NCI-H2171 (cell line): ENCODE measurements at regions not wholly inside any gene's neighbourhood (a gene's known extent, or its start where the extent isn't known, plus 50 kb on each side); places are given as distances from the start of the nearest gene placed in this dataset.

Source experiments
- DNase-seq: peaks from one replicate; lab custom pipeline; 2025; lab: John Stamatoyannopoulos, UW

GRCh38 chr18:45527891-45528290, 87.4 kb upstream of the SLC14A2 start:
- DNase-seq = no peak

DNA sequence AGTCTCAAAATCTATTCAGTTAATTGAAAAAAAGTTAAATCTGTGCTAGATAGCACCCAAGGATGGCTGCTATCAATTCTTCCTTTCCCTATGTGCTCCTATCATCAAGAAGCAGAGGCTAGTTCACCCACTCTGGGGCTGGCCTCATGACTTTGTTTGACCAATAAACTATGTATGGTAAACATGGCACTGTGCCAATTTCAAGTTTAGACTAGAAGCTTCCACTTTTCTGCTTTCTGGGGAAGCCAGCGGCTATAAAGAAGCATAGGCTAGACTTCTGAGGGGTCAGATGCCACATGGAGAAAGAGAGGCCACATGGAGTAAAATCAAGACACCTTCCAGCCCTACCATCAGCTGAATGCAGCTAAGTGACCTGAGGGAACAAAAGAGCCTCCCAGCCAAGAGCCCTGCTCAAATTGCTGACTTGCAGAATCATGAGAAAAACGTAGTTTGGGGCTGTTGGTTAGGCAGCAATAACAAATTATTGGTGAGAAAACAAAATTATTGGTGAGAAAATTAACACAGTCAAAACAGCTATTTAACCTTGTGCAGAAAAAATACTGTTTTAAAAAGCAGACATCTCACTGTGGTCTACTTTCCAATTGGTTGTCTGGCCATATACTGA, 86.5 kb upstream of the SLC14A2 start:
- no peak for DNase-seq

DNA sequence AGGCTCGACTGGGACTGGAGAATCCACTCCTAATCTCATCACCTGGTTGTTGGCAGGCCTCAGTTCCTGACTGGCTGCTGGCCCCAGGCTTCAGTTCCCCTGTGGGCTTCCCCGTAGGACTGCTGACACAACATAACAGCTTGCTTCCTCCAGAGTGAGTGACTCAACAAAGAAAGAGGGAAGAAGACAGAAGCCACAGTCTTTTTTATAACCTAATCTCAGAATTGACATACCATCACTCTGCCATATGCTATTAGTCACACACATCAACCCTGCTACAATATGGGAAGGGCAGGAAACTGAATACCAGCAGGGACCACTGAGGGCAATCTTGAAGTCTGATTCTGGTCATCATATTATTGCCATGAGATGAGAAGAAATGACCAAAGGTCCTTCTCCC, 76.8 kb upstream of the SLC14A2 start:
- no peak for DNase-seq

DNA sequence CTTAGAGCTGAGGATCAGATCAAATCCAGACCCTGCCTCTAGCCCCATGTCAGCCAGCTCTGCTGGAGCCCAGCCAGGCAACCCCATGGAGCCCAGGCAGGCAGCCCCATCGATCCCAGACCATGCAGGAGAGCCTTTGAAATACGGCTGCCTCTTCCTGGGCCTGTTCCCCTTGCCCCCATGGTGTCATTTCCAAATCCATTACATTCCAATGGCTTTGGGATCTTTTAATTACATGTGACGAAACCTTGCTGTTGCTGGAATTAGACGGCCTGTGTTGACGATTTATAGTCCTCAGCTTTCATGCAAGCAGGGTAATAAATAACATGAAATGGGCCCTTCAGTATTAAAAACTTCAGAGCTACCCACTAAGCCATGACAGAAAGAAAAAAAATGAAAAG, 75.8 kb upstream of the SLC14A2 start:
- no peak for DNase-seq

GRCh38 chr18:45540125-45540524, 75.2 kb upstream of the SLC14A2 start:
- no peak for DNase-seq

- no peak for DNase-seq
Measured at GRCh38 chr18:45541421-45541820, 73.9 kb upstream of the SLC14A2 start.

GRCh38 chr18:45542043-45542442, 73.2 kb upstream of the SLC14A2 start:
- no peak for DNase-seq

DNA sequence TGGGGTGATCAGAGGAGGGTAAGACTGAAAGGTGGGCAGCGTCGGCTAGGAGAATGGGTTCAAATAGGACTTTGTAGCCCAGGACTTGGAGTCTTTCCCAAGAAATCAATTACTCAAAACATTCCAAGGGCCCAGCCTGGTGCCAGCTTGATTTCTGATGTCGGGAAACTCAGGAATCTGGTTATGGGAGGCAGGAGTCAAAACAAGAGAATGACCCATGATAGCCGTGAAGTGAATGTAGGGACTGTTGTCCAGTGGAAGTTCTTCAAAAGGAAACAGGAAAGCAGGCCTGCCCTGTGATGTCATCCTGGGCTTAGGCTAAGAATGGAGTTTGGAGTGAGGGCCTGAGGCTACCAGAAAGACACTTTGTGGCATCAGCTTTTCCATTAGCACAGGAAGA, 67.4 kb upstream of the SLC14A2 start:
- no peak for DNase-seq

- DNase-seq = no peak
Measured at GRCh38 chr18:45548614-45549013, 66.7 kb upstream of the SLC14A2 start.

GRCh38 chr18:45549290-45549689, 66.0 kb upstream of the SLC14A2 start:
- peak; percentile 63 for DNase-seq

- peak; percentile 61 for DNase-seq
Measured at GRCh38 chr18:45551142-45551815, 64.0 kb upstream of the SLC14A2 start.

- DNase-seq = no peak
Measured at GRCh38 chr18:45553723-45554388, 61.4 kb upstream of the SLC14A2 start.

DNA sequence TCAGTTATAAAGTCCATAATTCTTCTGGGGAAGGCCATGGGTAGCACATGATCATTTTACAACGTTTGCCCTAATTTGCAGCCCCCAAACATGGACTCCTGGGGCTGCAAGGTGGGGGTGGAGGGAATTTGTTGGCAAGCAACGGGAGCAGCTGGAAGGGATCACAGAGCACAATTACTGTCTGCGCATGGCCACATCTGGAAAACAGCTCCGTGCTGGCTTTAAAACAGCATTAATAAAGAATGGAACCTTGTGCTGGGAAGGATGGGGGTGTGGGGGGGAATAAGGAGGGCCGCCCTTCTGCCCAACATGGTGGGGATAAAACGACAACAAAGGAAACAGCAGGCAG, 60.9 kb upstream of the SLC14A2 start:
- no peak for DNase-seq

DNA sequence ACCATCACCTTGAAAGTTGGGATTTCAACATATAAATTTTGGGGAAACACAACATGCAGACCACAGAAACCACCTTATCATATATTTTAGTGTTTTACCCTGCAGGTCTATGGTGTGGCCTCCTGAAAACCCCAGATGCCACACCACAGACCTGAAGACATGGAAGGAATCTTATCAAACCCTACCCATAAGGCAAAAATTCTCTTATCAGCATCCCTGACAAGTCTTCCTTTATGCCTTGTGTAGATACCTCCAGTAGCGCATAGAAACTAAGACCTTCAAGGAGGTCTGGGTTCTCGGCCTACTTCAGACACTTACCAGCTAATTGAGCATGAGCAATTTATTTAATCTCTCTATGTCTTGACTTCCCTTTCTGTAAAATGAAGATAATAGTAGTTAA, 59.1 kb upstream of the SLC14A2 start:
- no peak for DNase-seq

DNA sequence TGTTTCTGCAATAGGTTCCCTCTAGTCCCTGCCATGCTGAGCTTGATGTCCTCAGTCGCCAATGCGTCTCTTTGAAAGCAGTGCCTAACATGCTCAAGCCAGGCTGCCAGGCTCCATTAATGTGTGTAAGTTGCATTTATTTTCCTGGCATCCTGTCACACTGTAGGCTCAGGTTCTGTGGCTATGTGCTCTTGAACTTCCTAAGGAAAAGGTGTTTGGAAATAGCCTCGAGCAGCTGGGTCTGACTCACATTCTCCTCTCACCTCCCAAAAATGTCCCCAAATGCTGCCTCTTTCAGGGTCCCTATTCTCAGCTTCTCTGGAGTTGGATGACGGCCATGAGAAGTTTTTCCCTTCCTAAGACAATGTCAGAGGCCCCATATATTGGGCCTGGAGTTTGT, 58.0 kb upstream of the SLC14A2 start:
- no peak for DNase-seq

- DNase-seq = no peak
Measured at GRCh38 chr18:45557779-45558178, 57.5 kb upstream of the SLC14A2 start.

GRCh38 chr18:45559258-45559657, 56.0 kb upstream of the SLC14A2 start:
- DNase-seq = no peak

DNA sequence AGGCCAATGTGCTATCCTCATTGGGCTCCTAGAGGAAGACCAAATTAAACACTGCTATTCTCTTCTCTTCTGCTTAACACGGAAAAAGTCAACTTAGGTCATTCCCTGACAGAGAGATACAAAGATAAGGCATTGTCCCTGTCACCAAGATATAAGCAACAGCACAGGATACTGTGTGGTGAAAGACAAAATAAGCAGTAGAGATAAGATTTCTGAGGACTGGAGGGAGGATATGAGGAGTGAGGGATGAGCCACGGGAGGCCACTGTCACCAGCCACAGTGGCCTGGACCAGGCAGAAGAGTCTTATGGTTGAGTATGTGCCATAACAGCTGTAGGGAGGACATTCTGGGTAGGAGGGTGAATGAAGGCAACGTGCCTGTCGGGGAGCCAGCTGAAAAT, 54.4 kb upstream of the SLC14A2 start:
- DNase-seq = no peak

- DNase-seq = no peak
Measured at GRCh38 chr18:45562567-45563479, 52.5 kb upstream of the SLC14A2 start.

DNA sequence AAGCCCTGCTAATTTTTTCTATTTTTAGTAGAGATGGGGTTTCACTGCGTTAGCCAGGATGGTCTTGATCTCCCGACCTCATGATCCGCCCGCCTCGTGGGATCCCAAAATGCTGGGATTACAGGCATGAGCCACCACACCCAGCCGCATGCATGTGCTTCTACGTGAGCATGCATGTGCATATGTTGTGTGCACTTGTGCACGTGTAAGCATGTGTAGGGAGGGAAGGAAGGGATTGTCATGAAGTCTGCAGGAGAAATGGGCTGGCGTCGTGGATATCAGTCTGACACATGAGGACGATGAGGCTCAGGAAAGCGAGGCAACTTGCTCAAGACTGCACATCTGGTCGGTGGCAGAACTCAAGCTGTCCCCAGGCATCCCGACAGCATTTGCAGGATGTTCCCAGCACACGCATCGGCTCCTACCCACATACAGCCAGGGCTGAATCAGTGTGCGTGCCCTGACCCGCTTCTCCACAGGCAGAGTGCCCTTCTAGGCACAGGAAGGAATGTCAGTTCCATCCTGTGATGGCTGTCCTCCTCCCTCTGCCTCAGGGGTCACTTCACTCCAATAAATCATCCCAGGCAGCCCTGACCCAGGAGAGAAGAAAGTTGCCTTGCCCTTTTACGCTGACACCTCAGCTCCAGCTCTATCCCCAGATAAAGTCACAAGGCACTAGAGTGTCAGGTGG, 49.9 kb upstream of the SLC14A2 start:
- no peak for DNase-seq
